Endothelial cell (in vitro differentiated cells): ENCODE measurements at regions not wholly inside any gene's neighbourhood (a gene's known extent, or its start where the extent isn't known, plus 50 kb on each side); places are given as distances from the start of the nearest gene placed in this dataset.

Experiments
- DNase-seq: peaks from one replicate; pipeline ENCODE4 v3.0.0; 2021; ENCODE audit warnings: low spot score
- H3K27ac Mint-ChIP-seq: one replicate; pipeline ENCODE4 v1.8.0; 2021; ENCODE audit warnings: mixed read lengths, inconsistent platforms; ENCODE audit not compliant: unreplicated experiment
- H3K27me3 Mint-ChIP-seq: one replicate; pipeline ENCODE4 v1.8.0; 2021; ENCODE audit warnings: mild to moderate bottlenecking, moderate library complexity, mixed read lengths, inconsistent platforms; ENCODE audit not compliant: unreplicated experiment
- H3K36me3 Mint-ChIP-seq: one replicate; pipeline ENCODE4 v1.8.0; 2021; ENCODE audit warnings: mild to moderate bottlenecking, low read depth, mixed read lengths, inconsistent platforms; ENCODE audit not compliant: unreplicated experiment
- H3K4me1 Mint-ChIP-seq: one replicate; pipeline ENCODE4 v1.8.0; 2021; ENCODE audit warnings: mild to moderate bottlenecking, mixed read lengths, inconsistent platforms; ENCODE audit not compliant: unreplicated experiment
- H3K4me3 Mint-ChIP-seq: one replicate; pipeline ENCODE4 v1.8.0; 2021; ENCODE audit warnings: mild to moderate bottlenecking, mixed read lengths, inconsistent platforms; ENCODE audit not compliant: unreplicated experiment
- H3K9me3 Mint-ChIP-seq: one replicate; pipeline ENCODE4 v1.8.0; 2021; ENCODE audit warnings: mixed read lengths, inconsistent platforms; ENCODE audit not compliant: unreplicated experiment
- TF ChIP-seq, protein P1 (sequence below): fragments of 200-600 bp; sonication (generic); IDR thresholded peaks from one replicate; pipeline ENCODE4 v1.5.0; 2021; ENCODE audit warnings: antibody characterized with exemption; ENCODE audit not compliant: unreplicated experiment

GRCh38 chr2:194104687-194105086 is 1552.3 kb upstream of the SLC39A10 start:
- Mint-ChIP-seq H3K27ac (no peak overlapping the region), H3K36me3 (no peaks in the 10 kb centered on the region), H3K9me3 (no peaks in the 10 kb centered on the region), H3K4me3 (no peak overlapping the region), H3K27me3 (no peaks in the 10 kb centered on the region), H3K4me1 (no peaks in the 10 kb centered on the region)
- no peak for DNase-seq
- TF ChIP-seq, protein P1, sequence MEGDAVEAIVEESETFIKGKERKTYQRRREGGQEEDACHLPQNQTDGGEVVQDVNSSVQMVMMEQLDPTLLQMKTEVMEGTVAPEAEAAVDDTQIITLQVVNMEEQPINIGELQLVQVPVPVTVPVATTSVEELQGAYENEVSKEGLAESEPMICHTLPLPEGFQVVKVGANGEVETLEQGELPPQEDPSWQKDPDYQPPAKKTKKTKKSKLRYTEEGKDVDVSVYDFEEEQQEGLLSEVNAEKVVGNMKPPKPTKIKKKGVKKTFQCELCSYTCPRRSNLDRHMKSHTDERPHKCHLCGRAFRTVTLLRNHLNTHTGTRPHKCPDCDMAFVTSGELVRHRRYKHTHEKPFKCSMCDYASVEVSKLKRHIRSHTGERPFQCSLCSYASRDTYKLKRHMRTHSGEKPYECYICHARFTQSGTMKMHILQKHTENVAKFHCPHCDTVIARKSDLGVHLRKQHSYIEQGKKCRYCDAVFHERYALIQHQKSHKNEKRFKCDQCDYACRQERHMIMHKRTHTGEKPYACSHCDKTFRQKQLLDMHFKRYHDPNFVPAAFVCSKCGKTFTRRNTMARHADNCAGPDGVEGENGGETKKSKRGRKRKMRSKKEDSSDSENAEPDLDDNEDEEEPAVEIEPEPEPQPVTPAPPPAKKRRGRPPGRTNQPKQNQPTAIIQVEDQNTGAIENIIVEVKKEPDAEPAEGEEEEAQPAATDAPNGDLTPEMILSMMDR = no peak

GRCh38 chr2:194103941-194104659 is 1552.9 kb upstream of the SLC39A10 start:
- Mint-ChIP-seq H3K27ac (no peak overlapping the region), H3K36me3 (no peaks in the 10 kb centered on the region), H3K4me1 (no peaks in the 10 kb centered on the region), H3K27me3 (no peaks in the 10 kb centered on the region), H3K4me3 (no peak overlapping the region), H3K9me3 (no peaks in the 10 kb centered on the region)
- DNase-seq = no peak
- TF ChIP-seq, protein P1 = no peak

GRCh38 chr2:194102546-194102945 is 1554.5 kb upstream of the SLC39A10 start:
- no peak overlapping the region for H3K4me3 Mint-ChIP-seq
- H3K27ac Mint-ChIP-seq = no peak overlapping the region
- H3K36me3 Mint-ChIP-seq = no peaks in the 10 kb centered on the region
- no peak for DNase-seq
- TF ChIP-seq, protein P1 = no peak
- no peaks in the 10 kb centered on the region for H3K4me1 Mint-ChIP-seq
- H3K9me3 Mint-ChIP-seq = no peaks in the 10 kb centered on the region
- no peaks in the 10 kb centered on the region for H3K27me3 Mint-ChIP-seq

- Mint-ChIP-seq H3K4me3 (no peak overlapping the region), H3K36me3 (no peaks in the 10 kb centered on the region), H3K4me1 (no peaks in the 10 kb centered on the region), H3K27ac (no peak overlapping the region), H3K9me3 (no peaks in the 10 kb centered on the region), H3K27me3 (no peaks in the 10 kb centered on the region)
- TF ChIP-seq, protein P1 = no peak
- no peak for DNase-seq
Measured at GRCh38 chr2:194100201-194100600, 1556.8 kb upstream of the SLC39A10 start.

- Mint-ChIP-seq H3K4me1 (no peaks in the 10 kb centered on the region), H3K9me3 (no peaks in the 10 kb centered on the region), H3K27me3 (no peaks in the 10 kb centered on the region), H3K27ac (no peak overlapping the region), H3K36me3 (no peaks in the 10 kb centered on the region), H3K4me3 (no peak overlapping the region)
- TF ChIP-seq, protein P1 = no peak
- no peak for DNase-seq
Measured at GRCh38 chr2:194096402-194096801, 1560.6 kb upstream of the SLC39A10 start.
